Pancreas (tissue), 10 donors: ENCODE measurements at regions not wholly inside any gene's neighbourhood (a gene's known extent, or its start where the extent isn't known, plus 50 kb on each side); places are given as distances from the start of the nearest gene placed in this dataset.
A peak's percentile ranks its signal among the peaks of the same experiment; 100 is the strongest.

Experiments used
- ATAC-seq, 4 donors: fragments of 200-7000 bp; cut with Tn5 transposase; one replicate each; pipeline versions ENCODE4 v1.8.0 to v1.9.1; 2020; ENCODE audit warnings: mild to moderate bottlenecking in 4 of 4, moderate library complexity in 4 of 4
- DNase-seq, 6 donors: peaks; one replicate each; pipeline ENCODE4 v3.0.0-alpha.2; 2020
- FAIRE-seq: peaks from 2 replicates; lab custom pipeline; 2012; peaks lifted over from hg19 to GRCh38; lab: Jason Lieb, UNC
- H3K27ac ChIP-seq, 4 donors: fragments of 200-600 bp; sonication (generic); 1 replicate in 3 of 4; 2 replicates in 1 of 4; pipeline versions ENCODE4 v1.5.0 to v1.8.0; 2020
- H3K27me3 ChIP-seq, 4 donors: fragments of 200-600 bp; one replicate each; pipeline ENCODE4 v1.8.0; 2021
- H3K36me3 ChIP-seq, 3 donors: fragments of 200-600 bp; sonication (generic) in 1 of 3; one replicate each; pipeline versions ENCODE4 v1.5.0 to v1.8.0; 2020 to 2021
- H3K4me1 ChIP-seq, 3 donors: fragments of 200-600 bp; one replicate each; pipeline ENCODE4 v1.8.0; 2021
- H3K4me3 ChIP-seq, 4 donors: fragments of 200-600 bp; sonication (generic) in 2 of 4; one replicate each; pipeline versions ENCODE4 v1.5.0 to v1.8.0; 2020 to 2021
- H3K9me3 ChIP-seq, 4 donors: fragments of 200-600 bp; one replicate each; pipeline ENCODE4 v1.8.0; 2021
- WGBS, 2 donors: extraction: QIAGEN DNeasy Blood & Tissue Kit; methylation state at CpG; one replicate each; pipeline ENCODE4 v1.1.7; 2013; 5-methylcytosine and 5-hydroxymethylcytosine counted together
- intact Hi-C, 3 donors: fragments of 100-400 bp; cut with DNase I; formaldehyde crosslinking; loops; one replicate each; pipeline versions ENCODE4 v1.11.1 to v1.14.2; 2022
- TF ChIP-seq, protein P1 (sequence below), 4 donors: fragments of 200-600 bp; sonication (generic) in 3 of 4; IDR thresholded peaks; one replicate each; pipeline versions ENCODE4 v1.5.0 to v1.8.0; 2021; ENCODE audit warnings: antibody characterized with exemption in 4 of 4
- donor health status: healthy with polysubstance abuse.
- donor health status: DM: no; HTN: no; CAD: no; lungs with moderate emphysema.
- donor health status: DM: no; HTN: no; CAD: no.
- donor health status: control.
- donor health status: control.
- donor health status: Bipolar disorder and iron deficiency.
- donor health status: DM: yes; HTN: yes; CAD: no.
- donor health status: DM: no; HTN: no; CAD: no.
- donor health status: DM: no; HTN: no; CAD: no.
- donor health status: DM: yes; HTN: yes; CAD: no.

- H3K27ac ChIP-seq, result no peak overlapping the region
- intact Hi-C loops, result no loop called here
- peaks cover 0 to 20% (median 0%) of the 10 kb centered on the region in 4 donors for H3K27me3 ChIP-seq
- TF ChIP-seq, protein P1, sequence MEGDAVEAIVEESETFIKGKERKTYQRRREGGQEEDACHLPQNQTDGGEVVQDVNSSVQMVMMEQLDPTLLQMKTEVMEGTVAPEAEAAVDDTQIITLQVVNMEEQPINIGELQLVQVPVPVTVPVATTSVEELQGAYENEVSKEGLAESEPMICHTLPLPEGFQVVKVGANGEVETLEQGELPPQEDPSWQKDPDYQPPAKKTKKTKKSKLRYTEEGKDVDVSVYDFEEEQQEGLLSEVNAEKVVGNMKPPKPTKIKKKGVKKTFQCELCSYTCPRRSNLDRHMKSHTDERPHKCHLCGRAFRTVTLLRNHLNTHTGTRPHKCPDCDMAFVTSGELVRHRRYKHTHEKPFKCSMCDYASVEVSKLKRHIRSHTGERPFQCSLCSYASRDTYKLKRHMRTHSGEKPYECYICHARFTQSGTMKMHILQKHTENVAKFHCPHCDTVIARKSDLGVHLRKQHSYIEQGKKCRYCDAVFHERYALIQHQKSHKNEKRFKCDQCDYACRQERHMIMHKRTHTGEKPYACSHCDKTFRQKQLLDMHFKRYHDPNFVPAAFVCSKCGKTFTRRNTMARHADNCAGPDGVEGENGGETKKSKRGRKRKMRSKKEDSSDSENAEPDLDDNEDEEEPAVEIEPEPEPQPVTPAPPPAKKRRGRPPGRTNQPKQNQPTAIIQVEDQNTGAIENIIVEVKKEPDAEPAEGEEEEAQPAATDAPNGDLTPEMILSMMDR (IDR thresholded peaks at IDR 0.05), result no peak
- H3K4me3 ChIP-seq, result no peak overlapping the region
- peak in 2 of 6 donors; percentile 28 to 37 for DNase-seq
- H3K4me1 ChIP-seq, result no peaks in the 10 kb centered on the region
- no peaks in the 10 kb centered on the region for H3K9me3 ChIP-seq
- no peak for FAIRE-seq
- no peak for ATAC-seq
- H3K36me3 ChIP-seq, result no peaks in the 10 kb centered on the region
- 72 to 82% methylated on average over 19 of the region's 19 CpGs for WGBS, 2 donors
Measured at GRCh38 chr22:48822278-48823233, 1005.1 kb downstream of the BRD1 start.

- intact Hi-C loops, result no loop called here
- no peaks in the 10 kb centered on the region for H3K4me1 ChIP-seq
- DNase-seq (peak in 1 of 6 donors; percentile 23), ATAC-seq (no peak), FAIRE-seq (no peak)
- no peak overlapping the region for H3K4me3 ChIP-seq
- no peak overlapping the region for H3K27ac ChIP-seq
- no peaks in the 10 kb centered on the region for H3K36me3 ChIP-seq
- H3K27me3 ChIP-seq, result peaks cover 0 to 27% (median 0%) of the 10 kb centered on the region in 4 donors
- no peaks in the 10 kb centered on the region for H3K9me3 ChIP-seq
- TF ChIP-seq, protein P1 (IDR thresholded peaks at IDR 0.05), result no peak
- 78 to 85% methylated on average over 10 of the region's 10 CpGs for WGBS, 2 donors
Measured at GRCh38 chr22:48821727-48822126, 1005.9 kb downstream of the BRD1 start.

- Histone ChIP-seq H3K36me3 (no peaks in the 10 kb centered on the region), H3K4me3 (no peak overlapping the region), H3K27me3 (peaks cover 0 to 27% (median 0%) of the 10 kb centered on the region in 4 donors), H3K9me3 (no peaks in the 10 kb centered on the region), H3K27ac (no peak overlapping the region), H3K4me1 (no peaks in the 10 kb centered on the region)
- ATAC-seq (no peak), FAIRE-seq (no peak), DNase-seq (peak in 1 of 6 donors; percentile 36)
- TF ChIP-seq, protein P1 (IDR thresholded peaks at IDR 0.05), result no peak
- 51 to 60% methylated on average over 8 to 10 of the region's 10 CpGs for WGBS, 2 donors
- intact Hi-C loops, result no loop called here
Measured at GRCh38 chr22:48821346-48821690, 1006.4 kb downstream of the BRD1 start.

DNA sequence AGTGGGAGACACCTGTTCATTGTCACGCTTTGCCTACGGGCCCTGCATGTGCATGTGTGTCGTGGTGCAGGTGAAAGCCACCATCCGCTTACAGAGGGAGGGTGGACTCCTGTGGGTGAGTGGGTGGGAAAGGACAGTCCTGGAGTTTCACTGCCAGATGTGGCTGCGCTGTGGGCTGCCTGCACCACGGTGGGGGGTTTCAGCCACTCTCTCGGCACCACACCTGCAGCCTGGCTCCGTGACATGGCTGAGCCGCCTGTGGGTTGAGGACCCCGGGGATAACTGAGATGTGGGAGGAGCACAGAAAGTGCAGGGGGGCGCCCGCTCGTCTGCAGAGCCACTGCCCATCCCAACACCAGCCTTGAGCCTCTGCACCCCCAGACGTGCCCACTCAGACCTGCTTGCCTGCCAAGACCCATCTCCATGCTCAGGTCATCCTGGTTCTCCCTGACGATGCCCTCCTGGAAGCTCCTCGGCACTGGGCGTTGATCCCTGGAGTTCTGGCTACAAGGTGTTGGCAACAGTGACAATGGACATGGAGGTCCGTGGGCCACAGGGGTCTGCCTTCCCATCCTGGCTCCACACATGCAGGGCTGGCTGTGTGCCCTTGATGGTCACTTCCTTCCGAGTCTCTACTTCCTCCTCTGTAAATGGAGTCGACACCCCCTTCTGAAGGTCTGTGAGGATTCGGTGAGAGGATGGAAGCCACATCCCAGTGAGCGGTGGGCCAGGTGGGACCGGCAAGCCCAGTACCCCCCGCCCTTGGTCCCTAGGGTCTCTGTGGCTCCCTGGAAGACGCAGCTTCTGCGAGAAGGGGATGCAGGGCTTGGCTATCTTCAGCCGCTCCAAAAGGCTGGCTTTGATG, 1007.0 kb downstream of the BRD1 start:
- 42 to 44% methylated on average over 26 to 27 of the region's 27 CpGs for WGBS, 2 donors
- DNase-seq (peak in 2 of 6 donors; percentile 38 to 51), ATAC-seq (no peak), FAIRE-seq (no peak)
- TF ChIP-seq, protein P1 (IDR thresholded peaks at IDR 0.05), result no peak
- Histone ChIP-seq H3K27ac (no peak overlapping the region), H3K36me3 (no peaks in the 10 kb centered on the region), H3K4me1 (no peaks in the 10 kb centered on the region), H3K27me3 (peaks cover 0 to 27% (median 0%) of the 10 kb centered on the region in 4 donors), H3K9me3 (no peaks in the 10 kb centered on the region), H3K4me3 (no peak overlapping the region)
- intact Hi-C loops, result no loop called here
